GM23338 (cell line): ENCODE measurements at regions not wholly inside any gene's neighbourhood (a gene's known extent, or its start where the extent isn't known, plus 50 kb on each side); places are given as distances from the start of the nearest gene placed in this dataset.
"Not testable (repeated sequence)": the region's sequence is repeated elsewhere in the genome, so short reads cannot be mapped to it uniquely, and the experiment has no call there.

Experiments
- ATAC-seq: fragments of 200-7000 bp; cut with Tn5 transposase; 3 replicates; pipeline ENCODE4 v1.9.1; 2020
- DNase-seq: peaks from one replicate; pipeline ENCODE4 v3.0.0-alpha.2; 2015; ENCODE audit warnings: low spot score
- H2AFZ ChIP-seq: fragments of 200-600 bp; sonication (generic); 2 replicates; pipeline ENCODE4 v1.8.0; 2016; ENCODE audit warnings: antibody characterized with exemption, mild to moderate bottlenecking, moderate library complexity
- H3F3A ChIP-seq: fragments of 200-600 bp; sonication (generic); replicated peaks from 2 replicates; pipeline ENCODE4 v1.8.0; 2017; ENCODE audit warnings: antibody characterized with exemption, mixed run types, low read depth
- H3K27ac ChIP-seq: fragments of 200-600 bp; sonication (generic); 2 replicates; pipeline ENCODE4 v1.6.1; 2016; ENCODE audit warnings: low read depth
- H3K27me3 ChIP-seq: fragments of 200-600 bp; sonication (generic); 2 replicates; pipeline ENCODE4 v1.8.0; 2016; ENCODE audit warnings: mild to moderate bottlenecking, mixed run types, moderate library complexity; ENCODE audit not compliant: insufficient read depth
- H3K36me3 ChIP-seq: fragments of 200-600 bp; sonication (generic); 2 replicates; pipeline ENCODE4 v1.8.0; 2016; ENCODE audit warnings: mild to moderate bottlenecking; ENCODE audit not compliant: insufficient read depth
- H3K4me1 ChIP-seq: fragments of 200-600 bp; sonication (generic); 2 replicates; pipeline ENCODE4 v1.8.0; 2016; ENCODE audit warnings: mild to moderate bottlenecking, moderate library complexity; ENCODE audit not compliant: insufficient read depth
- H3K4me2 ChIP-seq: fragments of 200-600 bp; sonication (generic); 2 replicates; pipeline ENCODE4 v1.7.1; 2017; ENCODE audit warnings: mixed run types
- H3K4me3 ChIP-seq: fragments of 200-600 bp; sonication (generic); 2 replicates; pipeline ENCODE4 v1.6.1; 2016; ENCODE audit warnings: mixed run types
- H3K79me2 ChIP-seq: fragments of 200-600 bp; sonication (generic); replicated peaks from 2 replicates; pipeline ENCODE4 v1.8.0; 2017; ENCODE audit warnings: mild to moderate bottlenecking; ENCODE audit not compliant: insufficient read depth
- H3K9me2 ChIP-seq: fragments of 200-600 bp; sonication (generic); 2 replicates; pipeline ENCODE4 v1.8.0; 2017; ENCODE audit not compliant: insufficient read depth
- H4K20me1 ChIP-seq: fragments of 200-600 bp; sonication (generic); replicated peaks from 2 replicates; pipeline ENCODE4 v1.8.0; 2017; ENCODE audit warnings: mild to moderate bottlenecking; ENCODE audit not compliant: insufficient read depth
- H3K27ac Mint-ChIP-seq: 2 replicates; pipeline ENCODE4 v1.8.0; 2020; ENCODE audit warnings: inconsistent platforms, mild to moderate bottlenecking, moderate library complexity, mixed read lengths
- H3K27me3 Mint-ChIP-seq: 3 replicates; pipeline ENCODE4 v1.8.0; 2022; ENCODE audit warnings: low read depth, mild to moderate bottlenecking, moderate library complexity, mixed read lengths, inconsistent platforms; ENCODE audit not compliant: insufficient read depth, poor library complexity
- H3K36me3 Mint-ChIP-seq: 3 replicates; pipeline ENCODE4 v1.8.0; 2021; ENCODE audit warnings: low read depth, mild to moderate bottlenecking, inconsistent platforms, moderate library complexity, mixed read lengths
- H3K4me1 Mint-ChIP-seq: 3 replicates; pipeline ENCODE4 v1.8.0; 2020; ENCODE audit warnings: mild to moderate bottlenecking, inconsistent platforms, mixed read lengths
- H3K4me3 Mint-ChIP-seq: 3 replicates; pipeline ENCODE4 v1.8.0; 2021; ENCODE audit warnings: moderate library complexity, mild to moderate bottlenecking, inconsistent platforms, mixed read lengths
- H3K9me3 Mint-ChIP-seq: 3 replicates; pipeline ENCODE4 v1.8.0; 2020; ENCODE audit warnings: moderate library complexity, mild to moderate bottlenecking, inconsistent platforms, mixed read lengths
- CREB1 ChIP-seq: fragments of 250-450 bp; sonication (Bioruptor Pico); IDR thresholded peaks from 2 replicates; pipeline ENCODE4 v1.5.0; 2020; ENCODE audit warnings: low read depth, mild to moderate bottlenecking, moderate library complexity
- EZH2 ChIP-seq: fragments of 200-600 bp; sonication (generic); IDR thresholded peaks from one replicate; pipeline ENCODE4 v1.8.0; 2017; ENCODE audit warnings: antibody characterized with exemption, mild to moderate bottlenecking, low read depth; ENCODE audit not compliant: unreplicated experiment
- EZH2phosphoT487 ChIP-seq: fragments of 200-600 bp; sonication (generic); IDR thresholded peaks from one replicate; pipeline ENCODE4 v1.8.1; 2018; ENCODE audit warnings: antibody characterized with exemption; ENCODE audit not compliant: unreplicated experiment
- JUNB ChIP-seq: IDR thresholded peaks from one replicate; pipeline ENCODE4 v1.6.1; 2016; ENCODE audit warnings: antibody characterized with exemption; ENCODE audit not compliant: unreplicated experiment
- NANOG ChIP-seq: IDR thresholded peaks from 2 replicates; pipeline ENCODE4 v1.6.1; 2016; ENCODE audit warnings: antibody characterized with exemption, borderline replicate concordance
- REST ChIP-seq: IDR thresholded peaks from one replicate; pipeline ENCODE4 v1.6.1; 2018; ENCODE audit warnings: antibody characterized with exemption; ENCODE audit not compliant: unreplicated experiment
- STAT1 ChIP-seq: IDR thresholded peaks from one replicate; pipeline ENCODE4 v1.6.1; 2016; ENCODE audit warnings: antibody characterized with exemption; ENCODE audit not compliant: unreplicated experiment
- ZNF114 ChIP-seq: fragments of 250-450 bp; sonication (Bioruptor Pico); IDR thresholded peaks from 2 replicates; pipeline ENCODE4 v1.5.0; 2020; ENCODE audit warnings: mild to moderate bottlenecking, moderate library complexity
- ZNF331 ChIP-seq: fragments of 250-450 bp; sonication (Bioruptor Pico); IDR thresholded peaks from 2 replicates; pipeline ENCODE4 v1.5.0; 2020; ENCODE audit warnings: low read depth, mild to moderate bottlenecking, moderate library complexity

- no peak for TF ChIP-seq EZH2
- no peak for TF ChIP-seq ZNF114 (CRISPR knock-in tag)
- no peak for TF ChIP-seq STAT1
- no peak for TF ChIP-seq EZH2phosphoT487
These were observed 627.4 kb upstream of the CITED2 start (continued) for GRCh38 chr6:140001821-140002341.

GRCh38 chr6:140001005-140001404 lies 626.6 kb upstream of the CITED2 start:
- H3K27ac ChIP-seq = no peak overlapping the region
- H3K4me3 ChIP-seq = no peak overlapping the region
- H3K9me2 ChIP-seq = no peaks in the 10 kb centered on the region; the same call in 1 of the 2 replicates
- H3K4me1 ChIP-seq = peaks cover 13% of the 10 kb centered on the region
- TF ChIP-seq CREB1 (no peak), STAT1 (no peak), REST (no peak), NANOG (no peak), ZNF331 (CRISPR knock-in tag) (no peak), JUNB (no peak), EZH2phosphoT487 (no peak)
- H3K27me3 Mint-ChIP-seq = no peaks in the 10 kb centered on the region
- H3K79me2 ChIP-seq = no peaks in the 10 kb centered on the region
- H3K4me3 Mint-ChIP-seq = no peak overlapping the region
- H3K36me3 Mint-ChIP-seq = peaks cover 10% of the 10 kb centered on the region; the same call in 2 of the 3 replicates
- no peak overlapping the region for H3K4me2 ChIP-seq
- no peaks in the 10 kb centered on the region for H4K20me1 ChIP-seq
- no peak overlapping the region for H3K27ac Mint-ChIP-seq
- no peak for DNase-seq
- no peaks in the 10 kb centered on the region for H3K27me3 ChIP-seq
- ATAC-seq = no peak
- H3K4me1 Mint-ChIP-seq = peaks cover 9% of the 10 kb centered on the region; the same call in 2 of the 3 replicates
- H3K36me3 ChIP-seq = no peaks in the 10 kb centered on the region
- peaks cover 11% of the 10 kb centered on the region; the same call in 2 of the 3 replicates for H3K9me3 Mint-ChIP-seq
- no peaks in the 10 kb centered on the region for H3F3A ChIP-seq
- no peak overlapping the region for H2AFZ ChIP-seq

- peaks cover 13% of the 10 kb centered on the region for H3K4me1 ChIP-seq
- H4K20me1 ChIP-seq, H3K9me2 ChIP-seq, H3K36me3 ChIP-seq, DNase-seq, H3F3A ChIP-seq, H3K27ac Mint-ChIP-seq, H3K4me3 Mint-ChIP-seq, H3K27me3 Mint-ChIP-seq, H3K36me3 Mint-ChIP-seq, ATAC-seq, H3K9me3 Mint-ChIP-seq, H2AFZ ChIP-seq, H3K27ac ChIP-seq, H3K79me2 ChIP-seq, H3K4me2 ChIP-seq, H3K27me3 ChIP-seq, H3K4me1 Mint-ChIP-seq, H3K4me3 ChIP-seq: not testable (repeated sequence)
These were observed 625.2 kb upstream of the CITED2 start for GRCh38 chr6:139999661-140000060.

GRCh38 chr6:139998478-139998877 lies 624.0 kb upstream of the CITED2 start:
- H3K79me2 ChIP-seq, H3K27ac ChIP-seq, H3K27me3 ChIP-seq, H3K4me3 Mint-ChIP-seq, ATAC-seq, H3K4me2 ChIP-seq, H3K27me3 Mint-ChIP-seq, H3K4me3 ChIP-seq, H3K4me1 Mint-ChIP-seq, H4K20me1 ChIP-seq, DNase-seq, H3K9me2 ChIP-seq, H3K36me3 ChIP-seq, H3F3A ChIP-seq, H3K27ac Mint-ChIP-seq: not testable (repeated sequence)
- peaks cover 12% of the 10 kb centered on the region for H3K36me3 Mint-ChIP-seq
- peaks cover 13% of the 10 kb centered on the region for H3K4me1 ChIP-seq
- H3K9me3 Mint-ChIP-seq = peaks cover 11% of the 10 kb centered on the region
- H2AFZ ChIP-seq = 0 out of 2 replicates have a peak overlapping the region, but pooled peaks have one; percentile 24
